ENCODE measurements at regions not wholly inside any gene's neighbourhood (a gene's known extent, or its start where the extent isn't known, plus 50 kb on each side); places are given as distances from the start of the nearest gene placed in this dataset.

DNA sequence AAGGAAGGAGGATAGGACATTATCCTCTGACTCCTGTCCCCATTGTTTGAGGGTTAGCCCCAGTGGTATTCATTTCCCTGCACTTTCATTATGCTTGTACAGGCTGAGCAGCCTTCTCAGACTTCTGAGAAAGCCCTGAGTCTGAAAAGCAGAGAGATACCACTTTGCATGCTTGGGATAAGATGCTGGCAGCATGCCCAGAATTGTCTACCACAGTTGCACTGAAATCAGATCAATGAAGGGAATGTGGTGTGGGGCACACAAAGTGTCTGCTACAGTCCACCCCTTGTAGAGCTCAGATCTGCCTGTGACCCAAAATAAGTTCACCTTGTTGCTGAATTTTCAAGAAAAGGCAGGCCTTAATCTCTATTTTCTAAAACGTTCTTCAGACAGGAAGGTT lies 160.6 kb downstream of the CCT6B start:
- Histone ChIP-seq H3K27me3 (no peaks in the 10 kb centered on the region), H3K27ac (no peak overlapping the region), H3K4me3 (no peak overlapping the region), H3K36me3 (no peaks in the 10 kb centered on the region), H3K4me1 (no peaks in the 10 kb centered on the region), H3K9me3 (no peaks in the 10 kb centered on the region)
- TF ChIP-seq, protein P1, sequence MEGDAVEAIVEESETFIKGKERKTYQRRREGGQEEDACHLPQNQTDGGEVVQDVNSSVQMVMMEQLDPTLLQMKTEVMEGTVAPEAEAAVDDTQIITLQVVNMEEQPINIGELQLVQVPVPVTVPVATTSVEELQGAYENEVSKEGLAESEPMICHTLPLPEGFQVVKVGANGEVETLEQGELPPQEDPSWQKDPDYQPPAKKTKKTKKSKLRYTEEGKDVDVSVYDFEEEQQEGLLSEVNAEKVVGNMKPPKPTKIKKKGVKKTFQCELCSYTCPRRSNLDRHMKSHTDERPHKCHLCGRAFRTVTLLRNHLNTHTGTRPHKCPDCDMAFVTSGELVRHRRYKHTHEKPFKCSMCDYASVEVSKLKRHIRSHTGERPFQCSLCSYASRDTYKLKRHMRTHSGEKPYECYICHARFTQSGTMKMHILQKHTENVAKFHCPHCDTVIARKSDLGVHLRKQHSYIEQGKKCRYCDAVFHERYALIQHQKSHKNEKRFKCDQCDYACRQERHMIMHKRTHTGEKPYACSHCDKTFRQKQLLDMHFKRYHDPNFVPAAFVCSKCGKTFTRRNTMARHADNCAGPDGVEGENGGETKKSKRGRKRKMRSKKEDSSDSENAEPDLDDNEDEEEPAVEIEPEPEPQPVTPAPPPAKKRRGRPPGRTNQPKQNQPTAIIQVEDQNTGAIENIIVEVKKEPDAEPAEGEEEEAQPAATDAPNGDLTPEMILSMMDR (IDR thresholded peaks at IDR 0.05), result no peak
- no peak for TF ChIP-seq POLR2A (IDR thresholded peaks at IDR 0.05)
- DNase-seq, result no peak

DNA sequence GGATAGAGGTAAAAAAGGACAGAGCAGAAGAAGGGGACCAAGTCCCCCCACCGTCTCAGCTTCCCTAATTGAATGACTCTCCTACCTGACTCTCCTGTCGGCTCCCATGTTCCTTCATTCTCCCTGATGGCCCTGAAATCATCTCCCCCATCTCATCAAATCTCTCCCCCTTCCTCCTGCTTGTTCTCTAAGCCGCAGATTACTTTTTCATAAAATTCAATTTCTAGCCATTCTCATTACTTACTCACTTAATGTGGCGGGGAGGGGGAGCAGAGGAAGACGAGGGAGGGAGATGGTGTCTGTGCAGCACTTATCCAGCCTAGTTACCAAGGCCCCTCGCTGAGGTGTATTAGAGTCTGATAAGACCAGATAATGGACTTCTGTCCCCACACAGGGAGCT lies 161.5 kb downstream of the CCT6B start:
- TF ChIP-seq POLR2A (IDR thresholded peaks at IDR 0.05), result no peak
- TF ChIP-seq, protein P1 (IDR thresholded peaks at IDR 0.05), result no peak
- no peak overlapping the region for H3K27ac ChIP-seq
- no peaks in the 10 kb centered on the region for H3K9me3 ChIP-seq
- H3K4me3 ChIP-seq, result no peak overlapping the region
- no peaks in the 10 kb centered on the region for H3K27me3 ChIP-seq
- no peaks in the 10 kb centered on the region for H3K36me3 ChIP-seq
- no peak for DNase-seq
- no peaks in the 10 kb centered on the region for H3K4me1 ChIP-seq

DNA sequence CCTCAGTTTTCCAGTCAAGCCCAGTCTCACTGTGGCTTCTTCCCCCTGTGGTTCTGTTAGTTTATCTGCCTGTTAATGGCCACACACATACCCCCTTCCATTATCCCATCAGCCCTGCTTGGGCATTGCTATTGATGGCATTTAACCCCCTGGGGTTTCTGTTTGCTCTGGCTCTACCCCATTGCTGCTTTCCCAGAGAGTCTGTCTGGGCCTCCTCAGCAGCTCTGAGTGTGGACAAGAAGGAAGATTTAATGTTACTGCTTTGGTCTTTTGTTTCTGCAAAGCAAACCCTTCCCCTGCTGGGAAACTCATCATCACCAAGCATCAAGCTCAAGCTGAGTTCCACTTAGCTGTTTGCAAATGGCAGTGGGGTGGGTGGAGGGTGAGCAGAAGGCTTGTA lies 162.7 kb downstream of the CCT6B start:
- H3K27ac ChIP-seq, result no peak overlapping the region
- no peak for DNase-seq
- no peaks in the 10 kb centered on the region for H3K27me3 ChIP-seq
- H3K4me1 ChIP-seq, result no peaks in the 10 kb centered on the region
- TF ChIP-seq, protein P1 (IDR thresholded peaks at IDR 0.05), result no peak
- no peak for TF ChIP-seq POLR2A (IDR thresholded peaks at IDR 0.05)
- H3K4me3 ChIP-seq, result no peak overlapping the region
- no peaks in the 10 kb centered on the region for H3K9me3 ChIP-seq
- no peaks in the 10 kb centered on the region for H3K36me3 ChIP-seq

DNA sequence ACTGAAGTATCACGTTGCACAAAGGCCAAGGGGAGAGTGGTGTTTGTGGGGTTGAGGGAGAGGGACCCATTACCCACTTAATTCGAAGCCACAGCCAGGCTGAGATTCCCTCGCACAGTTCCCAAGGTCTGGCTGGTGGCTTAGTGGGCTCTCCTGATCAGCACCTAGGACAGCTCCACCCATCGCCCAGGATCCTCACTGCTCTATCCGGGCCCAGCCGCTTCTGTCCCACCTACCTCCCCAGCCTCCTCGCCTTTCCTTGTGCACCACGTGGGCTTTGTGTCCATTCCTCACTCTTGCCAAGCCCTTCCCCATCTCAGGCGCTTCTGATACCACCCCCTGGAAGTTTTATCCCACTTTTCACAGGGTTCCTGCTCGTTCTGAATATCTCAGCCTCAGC lies 163.5 kb downstream of the CCT6B start:
- no peaks in the 10 kb centered on the region for H3K9me3 ChIP-seq
- H3K27ac ChIP-seq, result no peak overlapping the region
- DNase-seq, result no peak
- H3K4me1 ChIP-seq, result no peaks in the 10 kb centered on the region
- no peaks in the 10 kb centered on the region for H3K27me3 ChIP-seq
- no peaks in the 10 kb centered on the region for H3K36me3 ChIP-seq
- TF ChIP-seq, protein P1 (IDR thresholded peaks at IDR 0.05), result no peak
- no peak overlapping the region for H3K4me3 ChIP-seq

DNA sequence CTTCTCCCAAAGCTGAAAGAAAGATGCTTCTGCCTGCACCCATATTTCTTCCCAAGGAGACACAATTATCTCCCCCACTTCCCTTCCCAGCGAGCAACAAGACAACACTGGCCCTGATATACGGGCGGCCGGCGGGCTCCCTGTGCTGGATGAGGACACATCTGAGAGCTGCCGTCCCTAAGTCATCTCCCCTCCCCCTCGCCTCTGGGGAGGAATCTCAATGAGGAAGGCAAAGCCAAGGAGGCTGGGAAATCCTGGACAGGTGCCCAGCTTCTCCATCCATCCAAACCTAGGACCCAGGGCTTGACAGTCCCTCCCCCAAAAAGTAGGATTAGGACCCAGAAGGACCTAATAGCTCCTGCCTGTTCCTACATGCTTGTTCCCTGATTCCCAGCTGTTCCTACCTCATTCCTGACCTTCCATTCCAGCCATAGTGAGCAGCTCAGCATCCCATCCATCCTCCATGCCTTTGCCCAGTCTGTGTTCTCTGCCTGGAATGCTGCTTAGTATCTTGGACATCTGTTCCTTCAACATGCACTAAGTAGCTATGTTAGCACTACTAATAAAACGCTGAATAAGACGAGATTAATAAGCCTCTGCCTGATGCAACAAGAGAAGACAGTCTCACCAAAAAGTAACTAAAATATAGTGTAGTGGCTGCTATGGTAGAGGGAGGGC lies 167.9 kb downstream of the CCT6B start:
- H3K4me1 ChIP-seq, result no peaks in the 10 kb centered on the region
- H3K9me3 ChIP-seq, result no peaks in the 10 kb centered on the region
- no peak overlapping the region for H3K4me3 ChIP-seq
- TF ChIP-seq, protein P1 (IDR thresholded peaks at IDR 0.05), result no peak
- TF ChIP-seq POLR2A (IDR thresholded peaks at IDR 0.05), result no peak
- H3K36me3 ChIP-seq, result no peaks in the 10 kb centered on the region
- H3K27me3 ChIP-seq, result no peaks in the 10 kb centered on the region
- no peak for DNase-seq
- no peak overlapping the region for H3K27ac ChIP-seq

DNA sequence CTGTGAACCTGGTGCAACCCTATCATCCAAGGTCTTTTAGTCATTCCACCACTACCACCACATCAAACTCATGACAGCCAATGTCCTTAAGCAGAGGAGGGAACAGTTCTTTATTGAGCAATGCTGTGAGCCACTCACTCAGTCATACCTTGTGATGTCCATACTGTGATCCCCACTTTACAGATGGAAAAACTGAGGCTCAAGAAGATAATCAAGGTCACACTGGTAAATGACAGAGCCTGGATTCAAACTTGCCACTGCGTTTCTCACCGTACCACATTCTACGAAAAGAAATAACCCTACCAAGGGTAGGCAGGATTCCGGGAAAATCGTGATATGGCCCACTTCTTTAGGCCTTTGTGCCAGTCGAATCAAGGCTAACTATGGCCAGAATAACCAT lies 172.6 kb downstream of the CCT6B start:
- Histone ChIP-seq H3K27ac (no peak overlapping the region), H3K36me3 (no peaks in the 10 kb centered on the region), H3K4me3 (no peak overlapping the region), H3K9me3 (no peaks in the 10 kb centered on the region), H3K27me3 (no peaks in the 10 kb centered on the region), H3K4me1 (no peaks in the 10 kb centered on the region)
- DNase-seq, result no peak
- TF ChIP-seq, protein P1 (IDR thresholded peaks at IDR 0.05), result no peak
- no peak for TF ChIP-seq POLR2A (IDR thresholded peaks at IDR 0.05)
